CD4-positive, alpha-beta T cell treated with Interleukin-21 for 1 hour (primary cell): ENCODE measurements at regions not wholly inside any gene's neighbourhood (a gene's known extent, or its start where the extent isn't known, plus 50 kb on each side); places are given as distances from the start of the nearest gene placed in this dataset.

Experiments
- DNase-seq: peaks from one replicate; pipeline ENCODE4 v3.0.0-alpha.2; 2020

- no peak for DNase-seq
Observed at GRCh38 chr10:113379091-113379490, 173.8 kb upstream of the HABP2 start.

DNA sequence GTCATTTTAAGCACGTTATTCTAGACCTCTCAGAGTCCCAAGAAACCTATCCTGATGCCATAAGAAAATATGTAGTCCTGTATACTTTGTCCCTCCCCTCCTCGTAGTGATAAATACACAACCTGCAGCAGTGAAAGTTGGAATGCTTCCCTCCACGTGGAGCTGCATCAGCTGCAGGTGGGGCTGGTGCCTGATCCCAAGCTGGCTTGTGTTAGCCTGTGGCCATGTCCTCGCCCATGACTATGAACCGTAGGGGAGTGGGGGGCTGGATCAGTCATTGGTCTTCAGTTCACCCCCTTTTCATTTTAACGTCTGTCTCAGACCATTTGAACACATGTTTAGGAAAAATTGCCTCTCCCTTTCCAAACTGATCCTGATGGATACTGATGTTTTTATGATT is 171.4 kb upstream of the HABP2 start:
- no peak for DNase-seq

DNA sequence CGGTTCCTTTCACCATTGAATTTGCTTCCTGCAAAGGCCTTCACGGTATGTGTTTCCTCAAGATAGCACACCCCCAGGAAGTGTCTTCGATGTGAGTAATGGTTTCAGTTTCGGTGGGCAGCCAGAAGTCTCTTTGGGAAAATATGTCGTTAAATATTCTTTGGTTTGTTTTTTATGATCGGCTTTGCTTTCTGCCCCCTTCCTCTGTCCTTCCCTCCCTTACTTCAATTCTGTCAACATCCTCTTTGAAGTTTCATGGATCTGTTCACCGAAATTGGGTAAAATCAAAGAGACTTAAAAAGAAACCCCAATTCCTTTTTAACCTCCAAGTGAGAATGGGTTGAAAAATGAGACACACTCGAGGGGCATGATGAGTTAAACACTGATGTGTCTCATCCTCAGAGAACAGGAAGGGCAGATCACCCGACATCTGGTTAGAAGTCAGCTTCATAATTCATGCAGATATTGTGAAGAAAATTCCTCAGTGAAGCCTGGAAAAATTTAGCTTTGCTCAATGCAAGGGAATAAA is 170.8 kb upstream of the HABP2 start:
- DNase-seq, result peak; percentile 60

DNA sequence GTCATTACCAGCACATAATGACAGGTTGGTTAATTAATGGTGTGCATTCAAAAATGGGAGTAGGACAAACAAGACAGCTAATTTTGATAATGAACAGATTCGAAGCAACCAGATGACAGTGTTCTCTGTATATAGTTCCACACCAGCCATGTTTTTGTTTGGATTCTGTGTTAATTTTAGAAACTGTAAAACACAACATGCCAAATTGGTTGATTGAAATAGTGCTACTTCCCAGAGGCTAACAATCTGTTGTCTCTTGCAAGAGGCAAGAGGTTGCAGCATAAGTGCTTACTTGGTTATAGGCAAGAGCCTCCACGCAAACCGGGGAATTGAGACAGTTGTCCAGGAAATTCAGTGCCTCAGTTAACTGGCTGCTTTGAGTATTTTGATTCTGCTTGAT is 170.2 kb upstream of the HABP2 start:
- no peak for DNase-seq

DNA sequence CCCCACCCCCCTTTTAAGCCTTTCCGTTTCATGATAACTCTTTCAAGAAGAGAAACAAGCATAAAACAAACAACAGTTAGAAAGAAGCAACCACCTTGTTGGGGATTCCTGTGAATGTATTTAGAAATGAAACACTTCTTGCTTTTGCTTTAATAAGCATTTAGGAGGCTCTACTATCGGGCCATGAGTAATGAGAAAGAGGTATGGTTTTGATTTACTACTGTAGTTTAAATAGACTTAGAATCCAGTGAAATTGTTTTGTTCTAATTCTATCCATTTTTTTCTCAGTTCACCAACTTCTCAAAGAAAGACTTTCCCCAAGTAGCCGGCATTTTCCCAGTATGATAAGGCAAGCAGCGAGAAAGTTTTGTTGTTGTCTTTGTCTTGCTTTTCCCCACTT is 168.7 kb upstream of the HABP2 start:
- no peak for DNase-seq

DNA sequence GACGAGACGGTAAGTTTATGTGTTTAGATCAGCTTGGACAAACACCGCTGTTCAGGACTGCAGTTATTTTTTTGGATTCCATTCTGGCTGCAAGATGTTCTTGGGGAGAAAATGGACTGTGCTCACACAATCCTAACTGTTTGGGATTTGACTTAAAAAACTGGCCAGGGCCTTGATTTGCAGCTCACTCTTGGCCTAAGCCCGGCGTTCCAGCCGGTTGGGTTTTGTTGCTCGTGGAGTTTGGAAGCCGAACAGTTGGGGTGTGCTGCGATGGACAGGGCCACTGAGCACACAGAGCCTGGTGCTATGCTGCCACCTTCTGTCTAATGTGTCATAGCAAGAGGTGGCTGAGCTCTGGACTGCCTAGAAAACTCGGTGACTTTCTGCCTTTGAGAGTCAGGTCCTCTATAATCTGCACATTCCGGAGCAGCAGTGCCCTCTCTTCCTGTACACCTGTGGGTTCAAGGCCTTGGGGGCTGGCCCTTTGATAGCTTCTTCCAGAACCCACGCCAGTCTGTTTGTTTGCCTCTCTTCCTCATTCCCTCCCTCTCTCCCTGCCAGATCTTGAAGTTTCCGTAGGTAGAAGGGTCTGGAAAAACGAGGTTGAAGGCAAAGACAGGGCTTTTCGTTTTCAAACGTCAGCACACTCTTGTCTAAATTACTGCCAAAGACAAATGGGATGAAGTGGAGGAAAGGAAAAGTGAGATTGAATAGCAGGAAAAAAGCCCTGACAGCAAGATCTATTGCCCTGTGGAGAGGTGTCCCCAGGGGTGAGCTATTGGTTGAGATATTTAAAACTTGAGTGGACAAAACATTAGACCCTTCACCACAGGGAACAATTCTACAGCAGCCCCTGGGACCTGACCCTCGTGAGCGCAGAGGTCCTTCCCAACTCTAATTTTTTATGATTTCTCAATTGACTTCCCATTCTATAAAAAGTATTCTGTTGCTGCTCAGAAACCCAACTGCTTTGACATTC is 167.5 kb upstream of the HABP2 start:
- DNase-seq, result peak; percentile 75

GRCh38 chr10:113386005-113386404 is 166.8 kb upstream of the HABP2 start:
- no peak for DNase-seq

DNA sequence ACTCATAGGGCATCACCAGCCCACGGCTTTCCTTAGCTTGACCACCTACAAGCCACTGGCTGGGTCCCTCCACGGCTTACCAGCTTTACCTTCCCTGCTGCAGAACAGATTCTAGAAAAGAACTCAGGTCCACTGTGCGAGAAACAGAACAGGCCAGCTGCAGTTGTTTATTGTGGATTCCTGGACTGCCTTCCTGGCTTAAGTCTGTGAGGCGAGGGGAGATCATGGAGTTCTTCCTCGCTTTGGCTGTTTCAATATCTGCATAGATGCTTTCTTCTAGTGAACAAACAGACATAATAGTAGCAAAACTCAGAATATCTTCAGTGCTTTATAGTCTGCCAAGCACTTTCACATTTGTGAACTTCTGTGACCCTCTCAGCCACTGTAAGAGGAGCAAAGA is 162.9 kb upstream of the HABP2 start:
- no peak for DNase-seq

DNA sequence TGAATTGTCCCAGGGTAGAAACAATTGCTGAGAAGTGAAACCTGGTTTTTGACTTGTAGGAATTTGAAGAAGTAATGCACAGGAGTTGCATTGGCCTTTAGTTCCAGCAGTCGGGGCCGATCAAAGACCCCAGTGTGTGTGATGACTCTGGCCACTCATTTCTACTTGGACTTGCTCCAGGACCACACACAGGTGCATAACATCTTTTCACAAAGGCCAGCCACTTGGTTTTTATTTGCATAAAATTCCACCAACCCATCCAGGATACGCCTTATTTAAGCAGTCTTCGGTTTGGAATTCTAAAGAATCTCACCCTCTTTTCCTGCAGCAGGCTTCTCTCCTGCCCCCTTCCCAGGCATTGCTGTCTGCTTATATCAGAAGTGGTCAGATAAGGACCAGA is 162.0 kb upstream of the HABP2 start:
- DNase-seq, result no peak

- no peak for DNase-seq
Observed at GRCh38 chr10:113397047-113397446, 155.8 kb upstream of the HABP2 start.

DNA sequence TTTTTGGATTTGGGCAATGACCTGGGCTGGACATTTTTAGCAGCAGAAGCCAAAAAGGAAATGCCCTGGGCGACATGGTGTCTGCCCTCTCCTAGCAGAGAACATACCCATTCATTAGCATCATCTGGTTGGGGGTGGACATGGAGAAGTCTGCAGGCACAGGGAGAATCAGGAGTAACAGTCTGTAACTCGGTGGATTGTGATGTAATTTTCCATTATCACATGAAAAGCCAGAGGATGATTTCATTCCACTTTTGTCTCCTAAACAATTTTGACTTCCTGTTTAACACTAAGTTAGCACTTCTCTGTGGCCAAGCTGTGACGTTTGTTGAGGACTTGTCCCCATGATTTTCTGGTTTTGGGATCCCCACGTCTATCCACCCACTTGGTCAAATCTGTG is 153.8 kb upstream of the HABP2 start:
- DNase-seq, result no peak

DNA sequence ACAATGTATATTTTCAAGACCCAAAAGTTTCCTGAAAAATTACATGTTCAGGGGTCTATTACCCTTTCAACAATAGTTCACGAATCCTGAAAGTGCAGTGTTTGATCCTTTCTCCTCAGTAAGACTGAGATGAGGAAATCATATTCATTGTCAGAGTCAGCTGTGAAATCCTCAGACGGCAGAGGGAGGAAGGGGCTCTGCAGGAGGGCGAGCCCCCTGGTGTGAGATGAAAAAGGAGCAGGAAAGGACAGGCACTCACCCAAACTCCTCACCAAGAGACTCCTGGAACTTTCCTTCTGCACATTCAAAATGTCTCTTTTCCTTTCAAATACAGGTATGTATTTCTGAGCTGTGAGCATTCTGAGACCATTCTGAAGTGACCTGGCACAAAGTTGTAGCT is 150.3 kb upstream of the HABP2 start:
- no peak for DNase-seq

DNA sequence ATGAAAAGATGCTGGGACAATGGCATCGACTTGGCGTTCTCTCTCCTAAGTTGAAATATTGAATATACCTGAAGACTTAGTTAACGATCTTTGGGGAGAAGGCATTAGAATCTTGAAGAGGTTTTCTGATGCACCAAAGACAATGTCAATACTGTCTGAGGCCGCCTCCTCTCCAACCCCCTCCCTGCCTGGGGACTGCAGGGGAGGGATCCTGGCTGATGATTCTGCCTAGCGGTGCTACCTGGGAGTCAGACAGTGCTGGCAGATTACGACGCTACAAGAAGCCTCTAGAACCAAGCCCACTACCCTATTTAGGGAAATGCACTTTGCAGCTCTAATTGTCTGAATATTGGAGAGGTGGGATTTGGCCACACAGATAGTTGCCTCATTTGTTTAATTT is 145.6 kb upstream of the HABP2 start:
- no peak for DNase-seq

DNA sequence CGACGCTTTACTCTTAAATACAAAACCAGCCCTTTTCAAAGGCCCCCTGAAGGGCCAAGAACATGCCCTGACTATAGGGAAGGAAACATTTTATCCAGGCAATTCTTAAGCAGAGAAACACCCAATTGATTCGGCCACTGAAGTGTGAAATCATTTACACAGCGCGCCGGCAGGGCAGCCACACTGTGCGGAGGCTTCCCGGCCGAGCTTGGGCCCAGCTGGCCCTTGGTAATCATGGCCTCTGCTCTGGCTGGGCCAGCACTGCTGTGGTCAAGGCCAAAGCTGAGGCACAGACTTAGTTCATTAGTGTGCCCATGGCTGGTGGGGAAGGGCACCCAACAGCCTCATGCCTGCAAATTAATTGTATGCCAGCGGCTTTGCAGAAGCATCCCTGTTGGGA is 143.7 kb upstream of the HABP2 start:
- no peak for DNase-seq

DNA sequence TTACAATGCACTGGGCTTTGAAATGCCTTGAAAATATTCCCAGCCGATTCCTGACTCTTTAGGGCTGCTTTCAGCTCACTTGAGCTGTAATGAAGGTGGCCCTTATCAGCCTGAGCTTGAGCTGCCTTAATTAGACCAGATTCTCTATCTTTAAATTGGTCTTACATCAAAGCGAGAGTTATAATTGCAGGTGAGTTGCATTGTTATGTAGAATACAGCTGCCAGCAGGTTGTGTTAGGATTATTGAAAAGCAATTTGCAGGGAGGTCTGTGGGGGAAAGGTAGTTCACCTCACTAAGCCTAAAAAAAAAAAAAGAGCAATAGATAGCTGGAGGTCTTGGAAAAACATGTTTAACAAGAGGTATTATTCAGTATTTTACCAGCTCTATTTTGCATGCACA is 142.2 kb upstream of the HABP2 start:
- DNase-seq, result no peak

- DNase-seq, result no peak
Observed at GRCh38 chr10:113411456-113411855, 141.4 kb upstream of the HABP2 start.

DNA sequence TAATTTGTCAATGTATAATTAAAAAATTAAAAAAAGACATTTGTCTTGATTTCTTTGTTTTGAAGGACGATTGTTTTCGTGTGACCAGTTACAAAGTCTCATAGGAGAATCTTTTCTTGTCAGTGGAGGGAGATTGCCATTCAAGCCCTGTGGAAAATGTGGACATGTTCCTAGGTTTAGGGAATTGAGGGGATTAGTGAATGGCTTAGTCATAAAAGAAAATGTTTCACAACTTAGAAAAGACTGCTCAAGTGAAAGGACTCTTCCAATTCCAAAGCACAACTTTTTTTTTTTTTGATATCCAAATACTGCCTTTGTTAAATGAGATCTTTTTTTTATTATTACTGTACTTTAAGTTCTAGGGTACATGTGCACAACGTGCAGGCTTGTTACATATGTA is 140.7 kb upstream of the HABP2 start:
- no peak for DNase-seq

- no peak for DNase-seq
Observed at GRCh38 chr10:113414543-113414942, 138.3 kb upstream of the HABP2 start.

GRCh38 chr10:113415246-113415645 is 137.6 kb upstream of the HABP2 start:
- no peak for DNase-seq

DNA sequence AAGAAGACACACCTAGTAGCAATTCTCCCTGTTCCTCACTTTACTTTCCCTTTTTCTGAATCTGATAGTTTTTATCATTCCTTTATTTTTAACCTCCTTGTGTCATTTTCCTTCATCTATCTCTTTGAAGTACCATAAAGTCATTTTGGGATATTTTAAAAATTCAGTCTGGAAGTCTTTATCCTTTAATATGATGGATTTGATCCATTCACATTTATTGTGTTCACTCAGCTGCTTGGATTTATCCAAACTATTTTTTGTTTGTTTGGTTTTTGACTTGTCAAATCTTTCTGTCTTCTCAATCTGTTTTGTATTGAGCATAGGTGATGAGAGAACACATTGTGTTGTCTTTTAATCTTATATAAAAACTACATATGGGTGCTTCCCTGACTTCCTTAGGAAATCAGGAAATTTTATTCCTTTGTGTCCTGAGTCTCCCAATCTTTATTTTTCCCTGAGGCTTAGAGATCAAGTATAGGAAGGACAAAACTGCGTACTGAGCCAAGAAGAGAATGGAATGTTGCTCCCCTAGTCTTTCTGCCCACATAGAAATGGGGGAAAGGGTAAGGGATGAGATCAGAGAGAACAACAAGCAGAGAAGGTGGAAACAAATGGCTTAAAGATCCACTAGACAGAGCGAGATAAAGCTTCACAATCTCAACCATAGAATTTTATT is 132.7 kb upstream of the HABP2 start:
- no peak for DNase-seq

DNA sequence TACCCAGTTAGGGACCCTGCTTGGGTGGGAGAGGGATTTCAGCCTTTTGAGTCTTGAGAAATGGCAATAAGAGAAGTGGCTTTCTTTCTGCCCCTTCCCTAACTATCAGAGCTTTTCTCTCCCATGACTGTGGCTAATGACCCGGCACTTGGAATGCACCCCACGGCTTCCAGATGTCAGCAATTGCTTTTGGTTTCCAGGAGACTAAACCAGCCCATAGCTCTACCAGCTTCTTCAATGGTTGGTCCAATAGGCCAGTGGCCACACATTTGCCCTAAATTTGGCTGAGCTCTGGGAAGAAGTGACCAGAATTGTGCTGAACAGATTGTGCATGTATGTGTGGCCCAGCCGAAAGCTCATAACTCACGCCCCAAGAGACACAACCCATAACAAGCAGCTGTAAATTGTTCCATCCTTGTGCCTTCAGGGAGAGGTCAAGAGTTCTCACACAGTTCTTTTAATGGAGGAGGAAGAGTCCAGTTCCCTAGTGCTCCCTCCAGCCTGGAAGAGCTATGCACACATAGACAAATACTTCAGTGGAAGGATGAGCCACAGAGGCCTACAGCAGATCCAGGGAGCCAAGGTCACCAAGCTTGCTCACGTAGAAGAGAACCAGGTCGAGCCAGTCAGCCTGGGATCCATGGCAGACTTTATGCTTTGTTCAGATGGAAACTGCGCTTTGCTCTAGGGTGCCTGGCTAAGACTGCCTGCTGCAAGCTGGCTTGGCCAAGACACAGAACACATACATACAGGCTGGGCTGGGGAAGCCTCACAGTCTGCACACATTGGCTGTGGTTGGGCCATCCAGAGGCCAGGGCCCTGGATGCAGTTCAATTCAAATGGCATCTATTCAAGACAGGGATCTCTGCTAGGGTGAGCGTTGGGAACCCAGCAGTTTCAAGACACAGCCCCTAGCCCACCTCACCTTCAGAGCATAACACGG is 131.8 kb upstream of the HABP2 start:
- DNase-seq, result no peak

DNA sequence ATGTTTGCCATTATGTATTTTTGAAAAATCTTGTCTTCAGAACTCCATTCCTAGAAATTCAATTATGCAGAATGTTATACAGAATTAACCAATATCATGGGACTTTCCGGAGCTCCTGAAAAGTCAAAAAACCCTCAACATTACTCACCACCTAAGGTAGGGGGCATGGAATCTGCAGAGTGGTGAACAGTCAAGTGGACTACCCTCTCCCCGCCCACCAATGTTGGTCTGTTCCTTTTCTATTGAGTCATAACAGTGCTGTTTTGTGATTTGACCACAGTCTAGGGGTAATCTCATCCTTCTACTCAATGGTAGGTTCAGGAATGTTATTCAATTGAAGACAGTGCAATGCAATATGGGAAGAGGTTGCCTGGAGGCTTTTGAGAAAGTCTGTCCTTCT is 130.5 kb upstream of the HABP2 start:
- DNase-seq, result no peak
